HL-60 (cell line): ENCODE measurements at regions not wholly inside any gene's neighbourhood (a gene's known extent, or its start where the extent isn't known, plus 50 kb on each side); places are given as distances from the start of the nearest gene placed in this dataset.

Experiments used
- GABPA ChIP-seq: IDR thresholded peaks from 2 replicates; pipeline ENCODE4 v1.6.1; 2012; ENCODE audit warnings: low read depth
- POLR2AphosphoS5 ChIP-seq: IDR thresholded peaks from 2 replicates; pipeline ENCODE4 v1.6.1; 2012; ENCODE audit warnings: low read depth
- TF ChIP-seq, protein P1 (sequence below): IDR thresholded peaks from one replicate; pipeline ENCODE4 v1.5.1; 2011; ENCODE audit warnings: low read length, control low read depth, inconsistent platforms; ENCODE audit not compliant: insufficient read depth

- TF ChIP-seq, protein P1, sequence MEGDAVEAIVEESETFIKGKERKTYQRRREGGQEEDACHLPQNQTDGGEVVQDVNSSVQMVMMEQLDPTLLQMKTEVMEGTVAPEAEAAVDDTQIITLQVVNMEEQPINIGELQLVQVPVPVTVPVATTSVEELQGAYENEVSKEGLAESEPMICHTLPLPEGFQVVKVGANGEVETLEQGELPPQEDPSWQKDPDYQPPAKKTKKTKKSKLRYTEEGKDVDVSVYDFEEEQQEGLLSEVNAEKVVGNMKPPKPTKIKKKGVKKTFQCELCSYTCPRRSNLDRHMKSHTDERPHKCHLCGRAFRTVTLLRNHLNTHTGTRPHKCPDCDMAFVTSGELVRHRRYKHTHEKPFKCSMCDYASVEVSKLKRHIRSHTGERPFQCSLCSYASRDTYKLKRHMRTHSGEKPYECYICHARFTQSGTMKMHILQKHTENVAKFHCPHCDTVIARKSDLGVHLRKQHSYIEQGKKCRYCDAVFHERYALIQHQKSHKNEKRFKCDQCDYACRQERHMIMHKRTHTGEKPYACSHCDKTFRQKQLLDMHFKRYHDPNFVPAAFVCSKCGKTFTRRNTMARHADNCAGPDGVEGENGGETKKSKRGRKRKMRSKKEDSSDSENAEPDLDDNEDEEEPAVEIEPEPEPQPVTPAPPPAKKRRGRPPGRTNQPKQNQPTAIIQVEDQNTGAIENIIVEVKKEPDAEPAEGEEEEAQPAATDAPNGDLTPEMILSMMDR: no peak
- no peak for TF ChIP-seq POLR2AphosphoS5
- no peak for TF ChIP-seq GABPA
Measured at GRCh38 chr15:69699096-69699495, 246.5 kb downstream of the RPLP1 start.
